Renal cortical epithelial cell (primary cell): ENCODE measurements at regions not wholly inside any gene's neighbourhood (a gene's known extent, or its start where the extent isn't known, plus 50 kb on each side); places are given as distances from the start of the nearest gene placed in this dataset.
A peak's percentile ranks its signal among the peaks of the same experiment; 100 is the strongest.

Experiments used
- DNase-seq: peaks from one replicate; pipeline ENCODE4 v3.0.0-alpha.2; 2011; ENCODE audit warnings: low read depth

GRCh38 chr16:50917950-50918703 is 176.2 kb downstream of the CYLD start:
- no peak for DNase-seq

DNA sequence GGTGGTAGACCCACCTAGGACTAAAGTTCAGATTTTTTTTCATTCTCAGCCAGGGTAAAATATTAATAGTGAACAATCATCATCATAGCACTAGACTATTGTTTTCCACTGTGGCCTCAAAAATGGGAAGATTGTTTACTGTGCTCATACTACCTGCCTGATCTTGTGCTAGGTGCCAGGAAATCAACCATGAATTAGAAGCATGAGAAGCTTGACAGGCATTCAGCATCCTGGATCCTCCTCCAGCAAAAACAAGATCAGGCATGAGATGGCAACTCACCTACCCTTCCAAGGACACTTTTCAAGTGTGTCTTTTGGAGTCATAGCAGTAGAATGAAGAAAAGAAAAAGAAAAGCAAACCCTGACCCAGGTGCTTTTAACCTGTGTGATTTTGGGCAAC is 174.2 kb downstream of the CYLD start:
- DNase-seq, result no peak

DNA sequence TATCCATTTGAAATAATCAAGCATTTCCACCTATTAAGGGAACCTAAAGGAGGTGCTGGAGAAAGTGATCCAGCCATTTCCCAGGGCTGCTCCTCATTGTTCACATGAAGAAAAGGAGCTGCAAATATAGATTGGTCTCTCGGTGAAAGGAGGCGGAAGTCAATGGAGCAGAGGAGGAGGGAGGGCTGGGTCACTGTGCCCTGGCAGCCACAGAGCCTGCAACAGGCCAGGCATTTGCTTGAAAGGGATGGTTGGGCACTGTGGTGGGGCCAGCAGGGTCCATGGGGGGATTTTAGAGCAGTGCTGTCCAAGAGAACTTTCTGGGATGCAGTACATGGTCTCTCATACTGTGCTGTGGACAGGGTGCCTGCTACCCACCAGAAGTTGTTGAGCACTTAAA is 173.2 kb downstream of the CYLD start:
- DNase-seq, result no peak

DNA sequence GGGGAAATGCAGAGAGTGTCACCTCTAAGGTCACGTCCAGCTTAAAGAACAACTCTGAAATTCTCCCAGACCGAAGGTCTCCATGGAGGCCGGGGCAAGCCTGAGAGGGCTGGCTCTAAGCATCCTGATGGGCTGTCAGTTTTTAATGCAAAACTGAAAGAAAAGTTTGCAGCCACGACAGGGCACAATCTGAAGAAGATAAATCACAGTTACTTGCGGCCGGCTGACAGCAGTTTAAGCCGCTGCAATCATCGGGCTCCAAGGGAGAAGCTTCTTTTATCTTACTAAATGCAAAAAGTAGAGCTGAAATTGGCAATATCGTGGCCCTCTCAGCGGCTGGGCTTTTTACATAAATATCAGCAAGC is 168.8 kb downstream of the CYLD start:
- no peak for DNase-seq

- no peak for DNase-seq
Observed at GRCh38 chr16:50909831-50910735, 168.2 kb downstream of the CYLD start.

- no peak for DNase-seq
Observed at GRCh38 chr16:50908468-50908867, 166.6 kb downstream of the CYLD start.

DNA sequence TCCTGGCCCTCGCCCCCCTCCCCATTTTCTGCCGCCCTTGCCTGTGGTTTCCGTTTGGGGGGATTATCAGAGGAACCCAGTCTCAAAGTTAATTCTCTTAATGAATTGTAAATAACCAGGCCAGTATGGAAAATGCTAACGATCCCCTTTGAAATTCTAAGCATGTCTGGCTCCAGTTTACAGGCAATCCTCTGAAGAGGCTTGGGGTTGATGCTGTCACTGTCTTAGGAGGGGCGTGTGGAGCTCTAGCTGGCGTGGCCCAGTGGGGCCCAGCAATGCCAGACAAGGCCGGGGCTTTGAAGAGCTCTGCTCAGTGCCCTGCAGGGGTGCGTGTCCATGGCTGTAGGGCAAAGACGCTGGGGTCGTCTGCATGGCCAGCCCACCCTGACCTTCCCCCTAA is 164.6 kb downstream of the CYLD start:
- no peak for DNase-seq

- peak; percentile 30 for DNase-seq
Observed at GRCh38 chr16:50902457-50902856, 160.6 kb downstream of the CYLD start.

GRCh38 chr16:50901062-50901461 is 159.2 kb downstream of the CYLD start:
- DNase-seq, result no peak

DNA sequence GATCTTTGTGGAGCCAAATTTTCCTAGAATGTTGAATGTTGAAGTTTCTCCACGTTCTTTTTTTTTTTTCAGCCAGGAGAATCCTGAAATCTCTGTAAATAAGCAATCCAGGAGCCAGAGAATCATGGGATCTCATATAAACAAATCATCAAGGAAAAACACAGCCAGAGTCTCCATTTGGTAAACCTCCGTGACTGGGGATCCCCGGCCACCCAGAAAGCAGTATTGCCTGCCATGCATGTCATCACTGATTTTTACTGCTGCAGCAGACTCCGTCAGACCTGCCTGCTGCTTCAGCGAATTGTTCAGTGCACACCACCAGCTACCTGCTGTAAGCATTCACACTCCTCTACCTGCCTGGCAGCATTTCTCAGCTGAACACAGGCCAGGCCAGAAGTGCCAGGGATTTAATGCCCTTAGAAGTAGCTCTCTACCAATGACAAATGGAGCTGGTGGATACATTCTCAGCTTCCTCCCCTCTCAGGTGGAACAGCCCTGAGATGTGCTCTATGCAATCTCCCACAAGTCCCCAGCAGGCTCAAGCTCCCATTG is 158.6 kb downstream of the CYLD start:
- DNase-seq, result no peak

DNA sequence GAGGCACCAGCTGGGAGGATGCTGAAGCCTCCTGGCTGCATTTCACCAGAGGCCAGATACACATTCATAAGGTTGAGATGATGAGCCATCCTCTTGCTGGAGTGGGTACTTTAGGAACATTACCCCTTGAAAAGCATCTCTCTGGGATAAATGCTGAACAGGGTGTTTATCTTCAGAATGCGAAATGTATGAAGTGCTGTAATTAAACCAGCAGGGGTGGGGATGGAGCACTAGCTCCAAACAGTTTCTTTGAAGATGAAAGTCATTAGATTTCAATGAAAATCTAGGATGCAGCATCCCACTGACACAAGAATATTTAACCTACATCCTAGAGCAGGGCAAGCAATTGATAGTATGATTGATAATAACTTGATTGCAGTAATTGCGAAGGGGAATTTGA is 158.1 kb downstream of the CYLD start:
- no peak for DNase-seq

GRCh38 chr16:50889746-50890145 is 147.9 kb downstream of the CYLD start:
- DNase-seq, result no peak

DNA sequence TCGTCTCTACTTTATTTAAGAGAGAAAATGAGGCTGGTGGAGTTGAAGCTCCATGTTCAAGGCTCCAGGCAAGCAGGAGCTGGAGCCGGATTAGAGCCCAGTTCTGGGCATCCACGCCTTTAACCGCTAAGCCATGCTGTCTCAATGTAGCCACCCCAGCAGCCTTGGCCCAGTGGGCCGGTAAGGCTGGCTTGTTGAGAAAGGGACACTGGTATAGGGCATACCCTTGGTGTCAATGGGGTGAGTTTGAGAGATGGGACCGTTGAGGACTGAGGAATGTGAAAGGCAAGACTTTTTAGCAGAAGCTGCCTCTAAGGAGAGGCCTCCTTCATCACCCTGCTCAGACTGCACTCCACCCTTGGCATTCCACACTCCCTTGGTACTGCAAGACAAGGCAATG is 147.4 kb downstream of the CYLD start:
- DNase-seq, result no peak

DNA sequence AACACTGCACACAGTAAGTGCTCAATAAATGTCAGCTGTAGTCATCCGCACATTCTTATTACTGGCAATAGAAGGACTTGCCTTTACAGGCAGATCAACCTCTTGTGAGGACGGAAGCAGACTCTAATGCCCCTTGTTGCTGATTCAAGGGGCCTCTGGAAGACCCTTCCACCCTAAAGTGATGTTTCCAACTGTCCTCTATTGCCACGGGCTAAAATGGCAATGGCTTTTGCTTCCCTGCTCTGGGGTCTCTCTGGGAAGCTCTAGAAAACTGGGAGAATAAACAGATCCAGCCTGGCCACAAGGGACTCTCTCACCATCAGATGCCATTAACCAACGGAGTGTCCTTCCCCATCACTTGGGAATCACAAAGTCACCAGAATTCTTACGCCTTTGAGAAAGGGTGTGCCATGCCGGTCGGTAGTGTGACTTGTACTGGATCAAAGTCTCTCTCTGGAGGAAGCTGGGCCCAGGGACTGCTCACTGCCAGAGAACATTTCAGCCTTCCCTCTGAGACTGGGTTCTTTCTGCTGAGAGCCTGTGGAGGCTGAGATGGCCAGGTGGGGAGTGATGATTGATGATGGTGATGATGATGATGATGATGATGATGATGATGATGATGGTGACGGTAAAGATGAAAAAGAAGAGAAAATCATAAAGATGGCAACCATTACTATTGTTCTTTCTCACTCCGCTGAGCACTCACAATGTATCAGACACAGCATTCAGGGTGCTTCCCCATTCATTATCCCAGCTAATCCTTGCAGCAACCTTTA is 146.8 kb downstream of the CYLD start:
- DNase-seq, result no peak

GRCh38 chr16:50887500-50888298 is 145.8 kb downstream of the CYLD start:
- DNase-seq, result no peak

GRCh38 chr16:50884066-50884860 is 142.4 kb downstream of the CYLD start:
- DNase-seq, result no peak

GRCh38 chr16:50881956-50882355 is 140.1 kb downstream of the CYLD start:
- DNase-seq, result no peak

DNA sequence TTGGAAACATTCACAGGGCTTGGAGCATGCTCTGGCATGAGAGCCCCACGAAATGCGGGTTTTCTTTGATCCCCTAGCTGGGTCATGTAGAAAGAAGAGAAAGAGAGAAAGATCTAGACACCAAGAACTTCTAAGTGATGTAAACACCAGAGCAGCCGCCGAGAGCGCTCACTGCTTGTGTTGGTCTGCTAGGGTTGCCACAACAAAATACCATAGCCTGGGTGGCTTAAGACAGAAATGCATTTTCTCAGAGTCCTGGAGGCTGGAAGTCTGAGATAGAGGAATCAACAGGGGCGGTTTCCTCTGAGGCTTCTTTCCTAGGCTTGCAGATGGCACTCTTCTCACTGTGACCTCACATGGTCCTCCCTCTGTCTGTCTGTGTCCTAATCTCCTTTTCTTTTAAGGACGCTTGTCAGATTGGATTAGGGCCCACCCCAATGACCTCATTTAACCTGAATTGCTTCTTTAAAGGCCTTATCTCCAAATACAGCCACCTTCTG is 139.5 kb downstream of the CYLD start:
- DNase-seq, result no peak

- no peak for DNase-seq
Observed at GRCh38 chr16:50880926-50881325, 139.0 kb downstream of the CYLD start.
